B cell (primary cell): ENCODE measurements at regions not wholly inside any gene's neighbourhood (a gene's known extent, or its start where the extent isn't known, plus 50 kb on each side); places are given as distances from the start of the nearest gene placed in this dataset.

ENCODE experiments used
- ATAC-seq: fragments of 200-7000 bp; cut with Tn5 transposase; one replicate; pipeline ENCODE4 v1.10.0; 2021; ENCODE audit warnings: low read depth, mild to moderate bottlenecking, moderate number of reproducible peaks, moderate library complexity
- CTCF ChIA-PET: fragments of 350-600 bp; sonication (Branson Sonifier 250); formaldehyde crosslinking; loops from one replicate; lab custom pipeline; 2021; ENCODE audit warnings: antibody characterized with exemption, inconsistent platforms; lab: Charles Lee
- POLR2A ChIA-PET: fragments of 350-600 bp; sonication (Branson Sonifier 250); formaldehyde crosslinking; loops from one replicate; lab custom pipeline; 2021; ENCODE audit warnings: antibody characterized with exemption; lab: Charles Lee
- DNase-seq: peaks from one replicate; pipeline ENCODE4 v3.0.0; 2013
- H2AFZ ChIP-seq: 2 replicates; pipeline ENCODE4 v1.6.1; 2012; ENCODE audit warnings: mild to moderate bottlenecking, low read depth, low read length; ENCODE audit not compliant: insufficient read depth, poor library complexity, severe bottlenecking
- H3K27ac ChIP-seq, 2 donors: 1 replicate in 1 of 2; 2 replicates in 1 of 2; pipeline ENCODE4 v1.5.1; 2012 to 2013; ENCODE audit warnings: low read length in 2 of 2, mild to moderate bottlenecking in 2 of 2, moderate library complexity in 1 of 2
- H3K27me3 ChIP-seq, 4 experiments: fragments of 200-600 bp in 1 of 4; sonication (generic) in 1 of 4; replicated peaks in 1 of 4; 1 replicate in 2 of 4; 2 replicates in 2 of 4; pipeline versions ENCODE4 v1.6.1 to v1.7.0; 2013 to 2016; ENCODE audit warnings: low read length in 3 of 4, mild to moderate bottlenecking in 2 of 4, mixed read lengths in 1 of 4, moderate library complexity in 1 of 4; ENCODE audit not compliant: insufficient read depth in 4 of 4, control insufficient read depth in 3 of 4; ENCODE audit errors: control extremely low read depth in 1 of 4
- H3K36me3 ChIP-seq, 2 experiments: replicated peaks in 1 of 2; 1 replicate in 1 of 2; 2 replicates in 1 of 2; pipeline versions ENCODE4 v1.6.1 to v1.7.1; 2013; ENCODE audit warnings: low read length in 1 of 2; ENCODE audit not compliant: insufficient read depth in 2 of 2, control insufficient read depth in 1 of 2; ENCODE audit errors: control extremely low read depth in 1 of 2, extremely low read depth in 1 of 2
- H3K4me1 ChIP-seq, 2 donors: fragments of 200-600 bp in 1 of 2; sonication (generic) in 1 of 2; 1 replicate in 1 of 2; 2 replicates in 1 of 2; pipeline versions ENCODE4 v1.5.1 to v1.6.1; 2013 to 2017; ENCODE audit warnings: low read length in 2 of 2; ENCODE audit not compliant: control insufficient read depth in 2 of 2, insufficient read depth in 2 of 2
- H3K4me2 ChIP-seq: replicated peaks from 2 replicates; pipeline ENCODE3; 2012; ENCODE audit warnings: mild to moderate bottlenecking, low read depth, low read length; ENCODE audit not compliant: poor library complexity, severe bottlenecking
- H3K4me3 ChIP-seq, 5 experiments: fragments of 200-600 bp in 1 of 5; sonication (generic) in 1 of 5; 1 replicate in 3 of 5; 2 replicates in 2 of 5; pipeline versions ENCODE4 v1.5.1 to v1.7.0; 2011 to 2016; ENCODE audit warnings: low read length in 4 of 5, mild to moderate bottlenecking in 4 of 5, low read depth in 2 of 5, control low read depth in 1 of 5, moderate library complexity in 1 of 5; ENCODE audit not compliant: insufficient read depth in 1 of 5; ENCODE audit errors: control extremely low read depth in 1 of 5, extremely low read depth in 1 of 5
- H3K79me2 ChIP-seq: fragments of 200-600 bp; sonication (generic); one replicate; pipeline ENCODE4 v1.6.0; 2016; ENCODE audit warnings: low read length; ENCODE audit not compliant: control insufficient read depth, insufficient read depth
- H3K9ac ChIP-seq: fragments of 200-600 bp; sonication (generic); 2 replicates; pipeline ENCODE4 v1.6.1; 2017; ENCODE audit warnings: mild to moderate bottlenecking, low read length, moderate library complexity
- H3K9me3 ChIP-seq, 3 donors: one replicate each; pipeline versions ENCODE4 v1.6.1 to v1.7.1; 2013; ENCODE audit warnings: low read length in 2 of 3; ENCODE audit not compliant: control insufficient read depth in 2 of 3, insufficient read depth in 1 of 3; ENCODE audit errors: control extremely low read depth in 1 of 3
- H4K20me1 ChIP-seq: 2 replicates; pipeline ENCODE4 v1.6.0; 2012; ENCODE audit warnings: mild to moderate bottlenecking, low read length; ENCODE audit not compliant: insufficient read depth, control insufficient read depth, poor library complexity, severe bottlenecking
- H3K27ac Mint-ChIP-seq: one replicate; pipeline ENCODE4 v1.8.0; 2021; ENCODE audit warnings: mixed read lengths
- H3K27me3 Mint-ChIP-seq: one replicate; pipeline ENCODE4 v1.8.0; 2021; ENCODE audit warnings: mixed read lengths
- H3K4me1 Mint-ChIP-seq: one replicate; pipeline ENCODE4 v1.8.0; 2021; ENCODE audit warnings: mixed read lengths
- H3K4me3 Mint-ChIP-seq: one replicate; pipeline ENCODE4 v1.8.0; 2021; ENCODE audit warnings: mixed read lengths
- H3K9me3 Mint-ChIP-seq: one replicate; pipeline ENCODE4 v1.8.0; 2022; ENCODE audit warnings: mixed read lengths; ENCODE audit not compliant: insufficient read depth
- EZH2 ChIP-seq: IDR thresholded peaks from 2 replicates; pipeline ENCODE4 v1.6.1; 2012; ENCODE audit warnings: borderline replicate concordance, low read depth, mild to moderate bottlenecking, moderate library complexity, low read length; ENCODE audit not compliant: insufficient read depth, poor library complexity, severe bottlenecking
- WGBS: methylation state at CpG from one replicate; pipeline ENCODE4 v1.1.5; 2013; ENCODE audit warnings: missing lambda C conversion rate; ENCODE audit not compliant: insufficient coverage; 5-methylcytosine and 5-hydroxymethylcytosine counted together
- intact Hi-C: fragments of 100-400 bp; cut with micrococcal nuclease; formaldehyde crosslinking; loops from one replicate; pipeline ENCODE4 v1.10.0; 2022
- TF ChIP-seq, protein P1 (sequence below): fragments of 200-600 bp; IDR thresholded peaks from one replicate; pipeline ENCODE4 v1.8.0; 2022; ENCODE audit warnings: antibody characterized with exemption, mild to moderate bottlenecking

DNA sequence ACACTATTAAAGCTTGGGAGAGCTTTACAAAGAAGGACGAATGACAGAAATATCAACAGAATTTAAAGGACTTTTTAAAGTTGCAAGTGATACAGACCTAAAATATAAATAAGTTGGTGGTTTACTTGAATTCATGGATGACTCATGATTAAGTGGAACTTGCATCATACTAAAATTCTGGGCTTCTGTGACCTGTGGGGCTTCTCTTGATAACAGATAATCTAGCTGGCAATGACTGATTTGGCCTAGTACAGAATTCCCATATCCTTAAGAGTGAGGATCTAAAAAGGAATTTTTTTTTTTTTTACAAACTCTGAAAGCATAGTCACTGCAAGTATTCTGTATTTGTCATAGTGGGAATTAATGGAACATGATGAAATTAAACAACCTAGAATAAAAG is 543.7 kb upstream of the SGCD start:
- POLR2A ChIA-PET: no interaction called here
- ATAC-seq (no peak), DNase-seq (no peak)
- Histone ChIP-seq H4K20me1 (no peaks in the 10 kb centered on the region), H3K79me2 (no peaks in the 10 kb centered on the region), H3K27me3 (no peaks in the 10 kb centered on the region), H3K4me3 (no peak overlapping the region), H3K4me1 (no peaks in the 10 kb centered on the region), H3K4me2 (no peak overlapping the region), H3K9me3 (no peaks in the 10 kb centered on the region), H3K36me3 (no peaks in the 10 kb centered on the region), H3K27ac (no peak overlapping the region), H3K9ac (no peak overlapping the region), H2AFZ (no peak overlapping the region)
- TF ChIP-seq, protein P1, sequence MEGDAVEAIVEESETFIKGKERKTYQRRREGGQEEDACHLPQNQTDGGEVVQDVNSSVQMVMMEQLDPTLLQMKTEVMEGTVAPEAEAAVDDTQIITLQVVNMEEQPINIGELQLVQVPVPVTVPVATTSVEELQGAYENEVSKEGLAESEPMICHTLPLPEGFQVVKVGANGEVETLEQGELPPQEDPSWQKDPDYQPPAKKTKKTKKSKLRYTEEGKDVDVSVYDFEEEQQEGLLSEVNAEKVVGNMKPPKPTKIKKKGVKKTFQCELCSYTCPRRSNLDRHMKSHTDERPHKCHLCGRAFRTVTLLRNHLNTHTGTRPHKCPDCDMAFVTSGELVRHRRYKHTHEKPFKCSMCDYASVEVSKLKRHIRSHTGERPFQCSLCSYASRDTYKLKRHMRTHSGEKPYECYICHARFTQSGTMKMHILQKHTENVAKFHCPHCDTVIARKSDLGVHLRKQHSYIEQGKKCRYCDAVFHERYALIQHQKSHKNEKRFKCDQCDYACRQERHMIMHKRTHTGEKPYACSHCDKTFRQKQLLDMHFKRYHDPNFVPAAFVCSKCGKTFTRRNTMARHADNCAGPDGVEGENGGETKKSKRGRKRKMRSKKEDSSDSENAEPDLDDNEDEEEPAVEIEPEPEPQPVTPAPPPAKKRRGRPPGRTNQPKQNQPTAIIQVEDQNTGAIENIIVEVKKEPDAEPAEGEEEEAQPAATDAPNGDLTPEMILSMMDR: no peak
- no peak for TF ChIP-seq EZH2
- Mint-ChIP-seq H3K9me3 (no peaks in the 10 kb centered on the region), H3K4me1 (no peaks in the 10 kb centered on the region), H3K27ac (no peak overlapping the region), H3K27me3 (no peaks in the 10 kb centered on the region), H3K4me3 (no peak overlapping the region)
- intact Hi-C loops: no loop called here
- CTCF ChIA-PET: no interaction called here
- no CpG with 5 or more reads among the region's 1 CpG for WGBS

DNA sequence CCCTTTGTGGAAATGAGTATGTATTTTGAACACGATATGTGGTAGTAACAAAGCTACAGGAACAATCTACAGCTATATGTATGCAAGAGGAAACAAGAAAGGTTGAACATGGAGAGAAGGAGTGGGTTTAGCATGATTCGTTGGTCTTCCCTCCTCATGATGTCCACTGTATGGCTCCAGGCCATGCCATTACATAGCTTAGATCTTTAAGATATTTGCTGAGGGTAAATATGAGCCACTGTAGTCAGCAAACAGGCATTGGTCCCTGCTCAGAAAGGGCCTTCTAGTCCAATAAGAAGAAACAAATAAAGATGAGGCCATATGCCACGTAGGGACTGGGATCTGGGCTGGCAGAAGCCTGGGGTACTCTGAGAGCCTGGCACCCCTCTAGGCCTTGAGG is 543.2 kb upstream of the SGCD start:
- H2AFZ ChIP-seq: no peak overlapping the region
- H3K9me3 ChIP-seq: no peaks in the 10 kb centered on the region
- H3K4me1 ChIP-seq: no peaks in the 10 kb centered on the region
- no peaks in the 10 kb centered on the region for H3K36me3 ChIP-seq
- intact Hi-C loops: no loop called here
- H3K79me2 ChIP-seq: no peaks in the 10 kb centered on the region
- H3K27me3 ChIP-seq: no peaks in the 10 kb centered on the region
- Mint-ChIP-seq H3K9me3 (no peaks in the 10 kb centered on the region), H3K4me3 (no peak overlapping the region), H3K27ac (no peak overlapping the region), H3K27me3 (no peaks in the 10 kb centered on the region), H3K4me1 (no peaks in the 10 kb centered on the region)
- no peak for DNase-seq
- H3K27ac ChIP-seq: no peak overlapping the region
- ChIA-PET POLR2A (no interaction called here), CTCF (no interaction called here)
- WGBS: 29% methylated on average over 1 of the region's 3 CpGs
- H3K4me3 ChIP-seq: no peak overlapping the region
- H4K20me1 ChIP-seq: no peaks in the 10 kb centered on the region
- H3K4me2 ChIP-seq: no peak overlapping the region
- no peak overlapping the region for H3K9ac ChIP-seq
- no peak for ATAC-seq
- TF ChIP-seq, protein P1: no peak
- TF ChIP-seq EZH2: no peak
